K562 (cell line): ENCODE measurements at regions not wholly inside any gene's neighbourhood (a gene's known extent, or its start where the extent isn't known, plus 50 kb on each side); places are given as distances from the start of the nearest gene placed in this dataset.

Experiments used
- BACH1 ChIP-seq: fragments of 200-800 bp; sonication (Bioruptor generic); IDR thresholded peaks from 2 replicates; pipeline ENCODE4 v1.6.1; 2016; ENCODE audit warnings: missing genetic modification characterization, missing compliant biosample characterization
- CGGBP1 ChIP-seq: fragments of 250-450 bp; sonication (Bioruptor Pico); IDR thresholded peaks from 2 replicates; pipeline ENCODE4 v1.9.0; 2021; ENCODE audit warnings: mild to moderate bottlenecking
- DLX4 ChIP-seq: fragments of 250-450 bp; sonication (Bioruptor Pico); IDR thresholded peaks from 2 replicates; pipeline ENCODE4 v1.6.1; 2021; ENCODE audit warnings: mild to moderate bottlenecking
- HCFC1 ChIP-seq: IDR thresholded peaks from 2 replicates; pipeline ENCODE4 v1.6.1; 2012; ENCODE audit warnings: low read depth, low read length, improper control_type of control experiment
- MEF2D ChIP-seq: conservative IDR thresholded peaks from 2 replicates; pipeline ENCODE4 v1.6.1; 2016; ENCODE audit warnings: low read depth, missing genetic modification characterization, missing compliant biosample characterization
- NFATC3 ChIP-seq: fragments of 450-650 bp; IDR thresholded peaks from 2 replicates; pipeline ENCODE4 v1.6.1; 2017; ENCODE audit warnings: mild to moderate bottlenecking
- PATZ1 ChIP-seq: fragments of 250-450 bp; sonication (Bioruptor Pico); IDR thresholded peaks from 2 replicates; pipeline ENCODE4 v1.5.0; 2020; ENCODE audit warnings: mild to moderate bottlenecking, borderline replicate concordance
- POLR2AphosphoS5 ChIP-seq: IDR thresholded peaks from 2 replicates; pipeline ENCODE4 v1.6.1; 2011; ENCODE audit warnings: mild to moderate bottlenecking, low read depth, low read length, moderate library complexity; ENCODE audit not compliant: control insufficient read depth, insufficient read depth
- POLR2G ChIP-seq: fragments of 200-400 bp; formaldehyde crosslinking; IDR thresholded peaks from 2 replicates; pipeline ENCODE4 v1.6.1; 2017; ENCODE audit warnings: low read depth, mild to moderate bottlenecking, antibody characterized with exemption, low read length, moderate library complexity
- PPARD ChIP-seq: fragments of 250-450 bp; sonication (Bioruptor Pico); IDR thresholded peaks from 2 replicates; pipeline ENCODE4 v1.8.0; 2022; ENCODE audit warnings: inconsistent platforms, mild to moderate bottlenecking, moderate library complexity
- PRDM10 ChIP-seq: fragments of 450-650 bp; IDR thresholded peaks from 2 replicates; pipeline ENCODE4 v1.6.1; 2018; ENCODE audit not compliant: partially characterized antibody
- RAD21 ChIP-seq, 2 experiments: fragments of 250-450 bp in 1 of 2; fragments of 450-650 bp in 1 of 2; sonication (Bioruptor Pico) in 1 of 2; formaldehyde crosslinking in 1 of 2; IDR thresholded peaks in 1 of 2; conservative IDR thresholded peaks in 1 of 2; 2 replicates each; pipeline versions ENCODE4 v1.4.0 to v1.8.0; 2020 to 2022; ENCODE audit warnings: mild to moderate bottlenecking in 2 of 2, moderate library complexity in 1 of 2
- SIRT6 ChIP-seq: IDR thresholded peaks from one replicate; pipeline ENCODE4 v1.6.1; 2012; ENCODE audit warnings: low read depth, mild to moderate bottlenecking, control low read depth, inconsistent platforms, low read length, moderate library complexity
- ZFX ChIP-seq: sonication (generic); formaldehyde crosslinking; IDR thresholded peaks from 2 replicates; pipeline ENCODE4 v1.8.0; 2022; ENCODE audit warnings: mild to moderate bottlenecking, missing genetic modification reagents, moderate library complexity
- ZKSCAN8 ChIP-seq: fragments of 200-800 bp; sonication (Bioruptor generic); IDR thresholded peaks from 2 replicates; pipeline ENCODE4 v1.6.1; 2016; ENCODE audit warnings: missing genetic modification characterization, missing compliant biosample characterization
- ZNF277 ChIP-seq: fragments of 250-450 bp; sonication (Bioruptor Pico); IDR thresholded peaks from 2 replicates; pipeline ENCODE4 v1.8.0; 2022; ENCODE audit warnings: inconsistent platforms, mild to moderate bottlenecking, moderate library complexity, borderline replicate concordance
- ZNF311 ChIP-seq: fragments of 250-450 bp; sonication (Bioruptor Pico); IDR thresholded peaks from 2 replicates; pipeline ENCODE4 v1.4.0; 2020; ENCODE audit warnings: mild to moderate bottlenecking, moderate library complexity
- ZNF398 ChIP-seq: fragments of 250-450 bp; sonication (Bioruptor Pico); IDR thresholded peaks from 2 replicates; pipeline ENCODE4 v1.8.0; 2021; ENCODE audit warnings: moderate library complexity, mild to moderate bottlenecking, inconsistent platforms
- ZNF778 ChIP-seq: fragments of 450-650 bp; formaldehyde crosslinking; IDR thresholded peaks from 2 replicates; pipeline ENCODE4 v1.4.0; 2020; ENCODE audit warnings: mild to moderate bottlenecking, moderate library complexity

GRCh38 chrX:68589372-68589753 lies 58.1 kb upstream of the STARD8 start (continued):
- TF ChIP-seq DLX4 (CRISPR knock-in tag) (no peak), NFATC3 (no peak), POLR2AphosphoS5 (no peak), ZNF311 (CRISPR knock-in tag) (no peak), ZNF778 (CRISPR knock-in tag) (no peak), RAD21 (CRISPR knock-in tag; conservative IDR thresholded peaks at IDR 0.05 in 1 of 2, IDR thresholded peaks at IDR 0.05 in 1 of 2) (0 out of 4 replicates have a peak, but pooled peaks of 1 of the 2 experiments have one; percentile 6), PPARD (CRISPR knock-in tag) (no peak), HCFC1 (no peak), ZNF277 (CRISPR knock-in tag) (no peak), PATZ1 (no peak), ZKSCAN8 (CRISPR knock-in tag) (no peak), ZNF398 (CRISPR knock-in tag) (no peak), MEF2D (tag) (no peak), POLR2G (no peak), CGGBP1 (CRISPR knock-in tag) (no peak), ZFX (CRISPR knock-in tag) (0 out of 2 replicates have a peak, but pooled peaks have one; percentile 27), BACH1 (tag) (0 out of 2 replicates have a peak, but pooled peaks have one; percentile 9), SIRT6 (no peak), PRDM10 (peak; percentile 58)
